Testis (tissue), 2 donors: ENCODE measurements at regions not wholly inside any gene's neighbourhood (a gene's known extent, or its start where the extent isn't known, plus 50 kb on each side); places are given as distances from the start of the nearest gene placed in this dataset.
"Not testable (repeated sequence)": the region's sequence is repeated elsewhere in the genome, so short reads cannot be mapped to it uniquely, and the experiment has no call there.

Experiments
- DNase-seq: peaks from one replicate; pipeline ENCODE4 v3.0.0-alpha.2; 2019
- H3K27ac ChIP-seq, 2 donors: fragments of 200-600 bp; sonication (generic); one replicate each; pipeline ENCODE4 v1.5.1; 2019
- H3K27me3 ChIP-seq: fragments of 200-600 bp; sonication (generic); one replicate; pipeline ENCODE4 v1.5.1; 2019
- H3K36me3 ChIP-seq: fragments of 200-600 bp; sonication (generic); one replicate; pipeline ENCODE4 v1.5.1; 2017; ENCODE audit warnings: low read depth; ENCODE audit errors: missing control alignments
- H3K4me1 ChIP-seq: fragments of 200-600 bp; sonication (generic); one replicate; pipeline ENCODE4 v1.5.1; 2019
- H3K4me3 ChIP-seq, 2 donors: fragments of 200-600 bp; sonication (generic); one replicate each; pipeline ENCODE4 v1.5.1; 2017 to 2019
- H3K9me3 ChIP-seq: fragments of 200-600 bp; sonication (generic); one replicate; pipeline ENCODE4 v1.5.1; 2017
- CTCF ChIP-seq, 3 experiments: fragments of 450-650 bp in 2 of 3; fragments of 200-600 bp in 1 of 3; sonication (generic) in 1 of 3; IDR thresholded peaks; one replicate each; pipeline ENCODE4 v1.5.1; 2016 to 2019; ENCODE audit warnings: antibody characterized with exemption in 3 of 3, mild to moderate bottlenecking in 2 of 3, moderate library complexity in 1 of 3
- POLR2A ChIP-seq: fragments of 450-650 bp; IDR thresholded peaks from one replicate; pipeline ENCODE4 v1.6.1; 2017; ENCODE audit warnings: antibody characterized with exemption, mild to moderate bottlenecking, moderate library complexity
- WGBS, 2 donors: methylation state at CpG; one replicate each; pipeline ENCODE4 v1.1.5; 2018; 5-methylcytosine and 5-hydroxymethylcytosine counted together
- intact Hi-C: fragments of 100-400 bp; cut with DNase I; formaldehyde crosslinking; loops from one replicate; pipeline ENCODE4 v1.15.1; 2023; ENCODE audit warnings: low total_unique reads

GRCh38 chr11:39768214-39768613 is 1691.2 kb downstream of the LRRC4C start:
- Histone ChIP-seq H3K4me3 (no peak overlapping the region), H3K36me3 (no peaks in the 10 kb centered on the region), H3K27me3 (no peaks in the 10 kb centered on the region), H3K27ac (no peak overlapping the region), H3K4me1 (no peaks in the 10 kb centered on the region), H3K9me3 (no peaks in the 10 kb centered on the region)
- 85 to 88% methylated on average over 1 of the region's 1 CpG for WGBS, 2 donors
- intact Hi-C loops: no loop called here
- TF ChIP-seq CTCF (IDR thresholded peaks at IDR 0.05) (no peak), POLR2A (no peak)
- DNase-seq: no peak

GRCh38 chr11:39745401-39745800 is 1714.1 kb downstream of the LRRC4C start:
- H3K4me3 ChIP-seq: no peak overlapping the region
- no peak overlapping the region for H3K27ac ChIP-seq
- H3K9me3 ChIP-seq: no peaks in the 10 kb centered on the region
- DNase-seq: no peak
- no peaks in the 10 kb centered on the region for H3K4me1 ChIP-seq
- WGBS, 2 donors: 93 to 95% methylated on average over 6 of the region's 6 CpGs
- TF ChIP-seq POLR2A: no peak
- intact Hi-C loops: no loop called here
- no peaks in the 10 kb centered on the region for H3K27me3 ChIP-seq
- no peaks in the 10 kb centered on the region for H3K36me3 ChIP-seq

GRCh38 chr11:39741066-39741465 is 1718.4 kb downstream of the LRRC4C start:
- Histone ChIP-seq H3K27me3 (no peaks in the 10 kb centered on the region), H3K4me1 (no peaks in the 10 kb centered on the region), H3K27ac (no peak overlapping the region), H3K4me3 (no peak overlapping the region), H3K9me3 (no peaks in the 10 kb centered on the region), H3K36me3 (no peaks in the 10 kb centered on the region)
- DNase-seq: no peak
- 81 to 89% methylated on average over 2 of the region's 2 CpGs for WGBS, 2 donors
- TF ChIP-seq POLR2A: no peak
- no peak for TF ChIP-seq CTCF (IDR thresholded peaks at IDR 0.05)
- intact Hi-C loops: no loop called here

- H3K4me3 ChIP-seq, DNase-seq, H3K27ac ChIP-seq, H3K27me3 ChIP-seq, H3K9me3 ChIP-seq, intact Hi-C loops, H3K36me3 ChIP-seq, H3K4me1 ChIP-seq: not testable (repeated sequence)
- 58 to 64% methylated on average over 7 of the region's 7 CpGs for WGBS, 2 donors
Observed at GRCh38 chr11:39736351-39736750, 1723.1 kb downstream of the LRRC4C start.

- no peak for DNase-seq
- no peak overlapping the region for H3K27ac ChIP-seq
- H3K4me3 ChIP-seq: no peak overlapping the region
- no peak for TF ChIP-seq CTCF (IDR thresholded peaks at IDR 0.05)
- no peak for TF ChIP-seq POLR2A
- no peaks in the 10 kb centered on the region for H3K36me3 ChIP-seq
- H3K9me3 ChIP-seq: no peaks in the 10 kb centered on the region
- H3K27me3 ChIP-seq: no peaks in the 10 kb centered on the region
- H3K4me1 ChIP-seq: no peaks in the 10 kb centered on the region
- intact Hi-C loops: no loop called here
Observed at GRCh38 chr11:39732001-39732400, 1727.5 kb downstream of the LRRC4C start.

GRCh38 chr11:39725081-39725480 is 1734.4 kb downstream of the LRRC4C start:
- Histone ChIP-seq H3K9me3 (no peaks in the 10 kb centered on the region), H3K27ac (no peak overlapping the region), H3K4me3 (no peak overlapping the region), H3K4me1 (no peaks in the 10 kb centered on the region), H3K27me3 (no peaks in the 10 kb centered on the region), H3K36me3 (no peaks in the 10 kb centered on the region)
- DNase-seq: no peak
- WGBS, 2 donors: 72 to 73% methylated on average over 3 of the region's 3 CpGs
- TF ChIP-seq CTCF (IDR thresholded peaks at IDR 0.05) (no peak), POLR2A (no peak)
- intact Hi-C loops: no loop called here
